K562 (cell line): ENCODE measurements at regions not wholly inside any gene's neighbourhood (a gene's known extent, or its start where the extent isn't known, plus 50 kb on each side); places are given as distances from the start of the nearest gene placed in this dataset.

Source experiments
- ATAC-seq: fragments of 200-7000 bp; cut with Tn5 transposase; 3 replicates; pipeline ENCODE4 v1.9.1; 2020; ENCODE audit warnings: moderate library complexity
- BruUV-seq: library from RNA; stranded (reverse); fragments of 400-500 nt; replicated peaks from 2 replicates; lab custom pipeline; 2021; lab: Mats Ljungman, UMichigan
- CTCF ChIA-PET: fragments of 300-600 bp; formaldehyde crosslinking; extraction: SDS; loops from one replicate; lab custom pipeline; 2021; ENCODE audit warnings: low intra/inter-chr PET ratio; lab: Yijun Ruan, JAX
- POLR2A ChIA-PET: fragments of 300-600, 350-650 bp; sonication (Branson Sonifier 250); formaldehyde crosslinking; extraction: SDS; loops from one replicate; lab custom pipeline; 2021; ENCODE audit warnings: antibody characterized with exemption, inconsistent platforms; lab: Yijun Ruan, JAX
- DNase-seq, 4 experiments: peaks; one replicate each; pipeline versions ENCODE4 v3.0.0 to v3.0.0-alpha.2; 2011 to 2018; ENCODE audit warnings: low spot score in 3 of 4, mixed read lengths in 3 of 4; ENCODE audit errors: extremely low read depth in 1 of 4
- FAIRE-seq: peaks from 2 replicates; lab custom pipeline; 2011; peaks lifted over from hg19 to GRCh38; lab: Jason Lieb, UNC
- H2AFZ ChIP-seq: 2 replicates; pipeline ENCODE4 v1.6.0; 2011; ENCODE audit warnings: low read depth, low read length, control low read depth, inconsistent platforms
- H3K27ac ChIP-seq: fragments of 200-600 bp; 3 replicates; pipeline ENCODE4 v1.8.0; 2011; ENCODE audit warnings: low read depth, mild to moderate bottlenecking, control low read depth, inconsistent platforms, low read length, moderate library complexity, mixed read lengths; ENCODE audit errors: extremely low read depth
- H3K27me3 ChIP-seq, 2 experiments: fragments of 300-600 bp in 1 of 2; 2 replicates in 1 of 2; 3 replicates in 1 of 2; pipeline versions ENCODE4 v1.6.0 to v1.8.0; 2011; ENCODE audit warnings: inconsistent platforms in 2 of 2, low read length in 2 of 2, mild to moderate bottlenecking in 1 of 2, mixed read lengths in 1 of 2, moderate library complexity in 1 of 2; ENCODE audit not compliant: control insufficient read depth in 2 of 2, insufficient read depth in 2 of 2
- H3K36me3 ChIP-seq: fragments of 300-600 bp; 3 replicates; pipeline ENCODE4 v1.8.0; 2011; ENCODE audit warnings: mild to moderate bottlenecking, low read length, inconsistent platforms; ENCODE audit not compliant: control insufficient read depth, insufficient read depth
- H3K4me1 ChIP-seq, 2 experiments: fragments of 200-600 bp in 1 of 2; replicated peaks in 1 of 2; 2 replicates in 1 of 2; 3 replicates in 1 of 2; pipeline versions ENCODE4 v1.5.1 to v1.8.0; 2011; ENCODE audit warnings: inconsistent platforms in 2 of 2, low read length in 2 of 2, mild to moderate bottlenecking in 1 of 2, mixed read lengths in 1 of 2, moderate library complexity in 1 of 2; ENCODE audit not compliant: control insufficient read depth in 2 of 2, insufficient read depth in 2 of 2
- H3K4me2 ChIP-seq: 2 replicates; pipeline ENCODE4 v1.6.1; 2011; ENCODE audit warnings: low read length, control low read depth, inconsistent platforms, mixed read lengths; ENCODE audit not compliant: insufficient read depth
- H3K4me3 ChIP-seq: fragments of 200-600 bp; sonication (generic), shearing (Covaris generic); 2 replicates; pipeline ENCODE4 v1.5.1; 2016; ENCODE audit warnings: control low read depth, inconsistent platforms
- H3K79me2 ChIP-seq: fragments of 200-600 bp; 3 replicates; pipeline ENCODE4 v1.8.0; 2011; ENCODE audit warnings: low read length, inconsistent platforms; ENCODE audit not compliant: control insufficient read depth, insufficient read depth
- H3K9ac ChIP-seq, 2 experiments: 2 replicates each; pipeline versions ENCODE4 v1.6.0 to v1.6.1; 2011; ENCODE audit warnings: low read depth in 2 of 2, low read length in 2 of 2, control low read depth in 1 of 2, inconsistent platforms in 1 of 2, mild to moderate bottlenecking in 1 of 2, mixed read lengths in 1 of 2; ENCODE audit not compliant: insufficient read depth in 1 of 2
- H3K9me1 ChIP-seq: one replicate; pipeline ENCODE4 v1.6.0; 2011; ENCODE audit warnings: inconsistent platforms, mild to moderate bottlenecking, low read length, moderate library complexity; ENCODE audit not compliant: control insufficient read depth, insufficient read depth
- H3K9me3 ChIP-seq: replicated peaks from 2 replicates; pipeline ENCODE4 v1.5.1; 2011; ENCODE audit warnings: low read depth, low read length, inconsistent platforms; ENCODE audit not compliant: control insufficient read depth, insufficient read depth
- H4K20me1 ChIP-seq: replicated peaks from 2 replicates; pipeline ENCODE4 v1.6.1; 2011; ENCODE audit warnings: low read length, inconsistent platforms, mixed read lengths; ENCODE audit not compliant: control insufficient read depth, insufficient read depth
- BCL6 ChIP-seq: fragments of 250-450 bp; sonication (Bioruptor Pico); IDR thresholded peaks from 2 replicates; pipeline ENCODE4 v1.4.0; 2020
- DIDO1 ChIP-seq: fragments of 450-650 bp; IDR thresholded peaks from 2 replicates; pipeline ENCODE4 v1.6.1; 2016; ENCODE audit warnings: low read depth, missing biosample characterization, missing genetic modification characterization
- DNMT1 ChIP-seq: fragments of 450-650 bp; IDR thresholded peaks from 2 replicates; pipeline ENCODE4 v1.6.1; 2016; ENCODE audit warnings: antibody characterized with exemption, mild to moderate bottlenecking
- MLX ChIP-seq, 2 experiments: fragments of 450-650 bp in 1 of 2; sonication (generic) in 1 of 2; formaldehyde crosslinking; conservative IDR thresholded peaks; 2 replicates each; pipeline versions ENCODE4 v1.4.0 to v1.8.1; 2020 to 2022; ENCODE audit warnings: mild to moderate bottlenecking in 1 of 2, missing genetic modification reagents in 1 of 2
- NR3C1 ChIP-seq: sonication (generic); formaldehyde crosslinking; IDR thresholded peaks from 2 replicates; pipeline ENCODE4 v1.8.1; 2022; ENCODE audit warnings: missing genetic modification reagents
- PATZ1 ChIP-seq: fragments of 250-450 bp; sonication (Bioruptor Pico); IDR thresholded peaks from 2 replicates; pipeline ENCODE4 v1.5.0; 2020; ENCODE audit warnings: mild to moderate bottlenecking, borderline replicate concordance
- SIN3A ChIP-seq, 2 experiments: fragments of 150-350 bp in 1 of 2; IDR thresholded peaks; 2 replicates each; pipeline ENCODE4 v1.6.1; 2011 to 2016; ENCODE audit warnings: borderline replicate concordance in 2 of 2, low read depth in 2 of 2, low read length in 2 of 2, mild to moderate bottlenecking in 2 of 2, moderate library complexity in 2 of 2; ENCODE audit not compliant: control insufficient read depth in 1 of 2
- TSHZ1 ChIP-seq: fragments of 250-450 bp; sonication (Bioruptor Pico); IDR thresholded peaks from 2 replicates; pipeline ENCODE4 v1.4.0; 2020; ENCODE audit warnings: mild to moderate bottlenecking, moderate library complexity
- XRCC4 ChIP-seq: IDR thresholded peaks from one replicate; pipeline ENCODE4 v1.6.1; 2011; ENCODE audit not compliant: insufficient read depth, insufficient read length; ENCODE audit errors: extremely low read depth
- ZNF3 ChIP-seq: fragments of 250-450 bp; sonication (Bioruptor Pico); IDR thresholded peaks from 2 replicates; pipeline ENCODE4 v1.5.0; 2021; ENCODE audit warnings: mild to moderate bottlenecking, moderate library complexity
- ZNF408 ChIP-seq: fragments of 250-450 bp; sonication (Bioruptor Pico); IDR thresholded peaks from 2 replicates; pipeline ENCODE4 v1.4.0; 2020; ENCODE audit warnings: low read depth, mild to moderate bottlenecking, moderate library complexity
- WGBS: fragments of 100-300 bp; shearing (Covaris generic); methylation state at CpG from one replicate; pipeline ENCODE4 v1.1.6; 2016; ENCODE audit warnings: low coverage, mixed read lengths; ENCODE audit not compliant: insufficient coverage; ENCODE audit errors: missing lambda C conversion rate; 5-methylcytosine and 5-hydroxymethylcytosine counted together
- in situ Hi-C: fragments of 300-500 bp; cut with MboI; formaldehyde crosslinking; loops from 4 replicates; pipeline ENCODE4 v1.15.0; 2018; ENCODE audit warnings: inconsistent platforms, mixed read lengths
- intact Hi-C: fragments of 100-400 bp; cut with micrococcal nuclease; formaldehyde crosslinking; loops from 2 replicates; pipeline ENCODE4 v1.14.2; 2022

GRCh38 chr21:35128536-35128935, 79.4 kb upstream of the RUNX1 start:
- DNase-seq: no peak
- TF ChIP-seq MLX (CRISPR knock-in tag; conservative IDR thresholded peaks at IDR 0.05) (no peak), XRCC4 (no peak), DIDO1 (tag) (no peak), PATZ1 (CRISPR knock-in tag) (no peak), NR3C1 (no peak), BCL6 (CRISPR knock-in tag) (no peak), ZNF3 (CRISPR knock-in tag) (no peak), DNMT1 (no peak), ZNF408 (CRISPR knock-in tag) (no peak), SIN3A (IDR thresholded peaks at IDR 0.05; ENCODE audit: borderline replicate concordance in 2 of 2, control insufficient read depth in 1 of 2, low read depth in 2 of 2, low read length in 2 of 2) (no peak), TSHZ1 (CRISPR knock-in tag) (no peak)
- TF ChIP-seq, all 486 proteins: peak for 0
- ChIA-PET CTCF (no interaction called here), POLR2A (no interaction called here)
- WGBS: 91% methylated on average over 3 of the region's 3 CpGs
- Histone ChIP-seq H3K27me3 (no peaks in the 10 kb centered on the region), H3K4me3 (no peak overlapping the region), H3K27ac (no peak overlapping the region), H3K9me3 (peaks cover 7% of the 10 kb centered on the region; the same call in 1 of the 2 replicates), H3K4me2 (no peak overlapping the region), H3K9me1 (no peaks in the 10 kb centered on the region), H3K9ac (no peak overlapping the region), H3K79me2 (no peaks in the 10 kb centered on the region), H3K4me1 (no peaks in the 10 kb centered on the region; a peak in 1 of 5 replicates), H3K36me3 (no peaks in the 10 kb centered on the region), H2AFZ (0 out of 2 replicates have a peak overlapping the region, but pooled peaks have one; percentile 48), H4K20me1 (no peaks in the 10 kb centered on the region)
- no TSS peak for BruUV-seq
- no peak for FAIRE-seq
- ATAC-seq: no peak
- intact Hi-C loops: no loop called here
- in situ Hi-C loops: no loop called here
